ENCODE measurements at regions not wholly inside any gene's neighbourhood (a gene's known extent, or its start where the extent isn't known, plus 50 kb on each side); places are given as distances from the start of the nearest gene placed in this dataset.

GRCh38 chr16:79469999-79470398 lies 130.5 kb downstream of the MAF start:
- Histone ChIP-seq H3K4me2 (ENCODE audit: control insufficient read depth, extremely low read depth, insufficient read depth, low read depth, low read length) (no peak overlapping the region), H3K4me1 (ENCODE audit: control insufficient read depth, extremely low read depth, insufficient read depth, low read length) (peaks cover 6% of the 10 kb centered on the region), H3K9me1 (ENCODE audit: control insufficient read depth, extremely low read depth, insufficient read depth, low read length) (no peaks in the 10 kb centered on the region), H3K27me3 (ENCODE audit: control insufficient read depth, extremely low read depth, insufficient read depth, low read length) (no peaks in the 10 kb centered on the region), H3K36me3 (ENCODE audit: control insufficient read depth in 2 of 2, extremely low read depth in 1 of 2, insufficient read depth in 2 of 2, low read length in 2 of 2) (no peaks in the 10 kb centered on the region), H2AFZ (ENCODE audit: control insufficient read depth, low read length) (no peak overlapping the region), H4K20me1 (ENCODE audit: control insufficient read depth, extremely low read depth, insufficient read depth, low read length) (no peaks in the 10 kb centered on the region), H3K9ac (ENCODE audit: control insufficient read depth, extremely low read depth, insufficient read depth, low read length) (no peak overlapping the region), H3K79me2 (ENCODE audit: control insufficient read depth, insufficient read depth, low read length) (no peaks in the 10 kb centered on the region), H3K4me3 (ENCODE audit: control insufficient read depth in 2 of 3, extremely low read depth in 1 of 3, insufficient read depth in 2 of 3, low read depth in 1 of 3, low read length in 3 of 3) (no peak overlapping the region), H3K9me3 (ENCODE audit: control insufficient read depth, low read depth, low read length) (no peaks in the 10 kb centered on the region), H3K27ac (ENCODE audit: control insufficient read depth, insufficient read depth, low read length) (no peak overlapping the region)
- DNase-seq (ENCODE audit: low read depth, low spot score), result no peak
- dilution Hi-C loops (cut with MboI; ENCODE audit: extremely low pct_ligation_motif_present, low sequenced_read_pairs), result no loop called here
- FAIRE-seq, result no peak
- TF ChIP-seq EZH2 (IDR thresholded peaks at IDR 0.05; ENCODE audit: low read length) (no peak), CTCF (optimal IDR thresholded peaks at IDR 0.05 in 1 of 3, IDR thresholded peaks at IDR 0.05 in 1 of 3, conservative IDR thresholded peaks at IDR 0.05 in 1 of 3; ENCODE audit: extremely low read depth in 1 of 3, insufficient read depth in 2 of 3, low read length in 3 of 3) (no peak)

GRCh38 chr16:79468631-79469030 lies 131.9 kb downstream of the MAF start:
- Histone ChIP-seq H3K4me1 (ENCODE audit: control insufficient read depth, extremely low read depth, insufficient read depth, low read length) (peaks cover 6% of the 10 kb centered on the region), H3K9me3 (ENCODE audit: control insufficient read depth, low read depth, low read length) (no peaks in the 10 kb centered on the region), H2AFZ (ENCODE audit: control insufficient read depth, low read length) (no peak overlapping the region), H3K36me3 (ENCODE audit: control insufficient read depth in 2 of 2, extremely low read depth in 1 of 2, insufficient read depth in 2 of 2, low read length in 2 of 2) (no peaks in the 10 kb centered on the region), H3K9ac (ENCODE audit: control insufficient read depth, extremely low read depth, insufficient read depth, low read length) (no peak overlapping the region), H3K27me3 (ENCODE audit: control insufficient read depth, extremely low read depth, insufficient read depth, low read length) (no peaks in the 10 kb centered on the region), H4K20me1 (ENCODE audit: control insufficient read depth, extremely low read depth, insufficient read depth, low read length) (no peaks in the 10 kb centered on the region), H3K27ac (ENCODE audit: control insufficient read depth, insufficient read depth, low read length) (no peak overlapping the region), H3K79me2 (ENCODE audit: control insufficient read depth, insufficient read depth, low read length) (no peaks in the 10 kb centered on the region), H3K4me2 (ENCODE audit: control insufficient read depth, extremely low read depth, insufficient read depth, low read depth, low read length) (no peak overlapping the region), H3K9me1 (ENCODE audit: control insufficient read depth, extremely low read depth, insufficient read depth, low read length) (no peaks in the 10 kb centered on the region), H3K4me3 (ENCODE audit: control insufficient read depth in 2 of 3, extremely low read depth in 1 of 3, insufficient read depth in 2 of 3, low read depth in 1 of 3, low read length in 3 of 3) (no peak overlapping the region)
- FAIRE-seq (no peak), DNase-seq (ENCODE audit: low read depth, low spot score) (no peak)
- TF ChIP-seq CTCF (optimal IDR thresholded peaks at IDR 0.05 in 1 of 3, IDR thresholded peaks at IDR 0.05 in 1 of 3, conservative IDR thresholded peaks at IDR 0.05 in 1 of 3; ENCODE audit: extremely low read depth in 1 of 3, insufficient read depth in 2 of 3, low read length in 3 of 3), result no peak
- no peak for TF ChIP-seq EZH2 (IDR thresholded peaks at IDR 0.05; ENCODE audit: low read length)
- dilution Hi-C loops (cut with MboI; ENCODE audit: extremely low pct_ligation_motif_present, low sequenced_read_pairs), result no loop called here

Data from keratinocyte (primary cell).